HG03442 (cell line): ENCODE measurements at regions not wholly inside any gene's neighbourhood (a gene's known extent, or its start where the extent isn't known, plus 50 kb on each side); places are given as distances from the start of the nearest gene placed in this dataset.
"Not testable (repeated sequence)": the region's sequence is repeated elsewhere in the genome, so short reads cannot be mapped to it uniquely, and the experiment has no call there.

Experiments
- ATAC-seq: cut with Tn5 transposase; IDR thresholded peaks from one replicate; pipeline ENCODE4 v1.9.1; 2021; ENCODE audit warnings: mild to moderate bottlenecking, moderate library complexity; ENCODE audit not compliant: unreplicated experiment

- ATAC-seq: not testable (repeated sequence)
Measured at GRCh38 chr9:81811688-81812087, 116.5 kb upstream of the SPATA31D4 start.

- ATAC-seq: no peak
Measured at GRCh38 chr9:81814401-81814793, 113.8 kb upstream of the SPATA31D4 start.

- ATAC-seq: peak; percentile 81
Measured at GRCh38 chr9:81814794-81815464, 113.3 kb upstream of the SPATA31D4 start.

- no peak for ATAC-seq
Measured at GRCh38 chr9:81815781-81816180, 112.4 kb upstream of the SPATA31D4 start.

GRCh38 chr9:81819155-81819554 lies 109.1 kb upstream of the SPATA31D4 start:
- no peak for ATAC-seq

- no peak for ATAC-seq
Measured at GRCh38 chr9:81819859-81820546, 108.2 kb upstream of the SPATA31D4 start.

- no peak for ATAC-seq
Measured at GRCh38 chr9:81822301-81822865, 105.8 kb upstream of the SPATA31D4 start.

GRCh38 chr9:81822967-81823366 lies 105.3 kb upstream of the SPATA31D4 start:
- no peak for ATAC-seq

GRCh38 chr9:81823672-81824554 lies 104.3 kb upstream of the SPATA31D4 start:
- no peak for ATAC-seq

GRCh38 chr9:81824802-81825730 lies 103.2 kb upstream of the SPATA31D4 start:
- ATAC-seq: no peak

- no peak for ATAC-seq
Measured at GRCh38 chr9:81825846-81826516, 102.2 kb upstream of the SPATA31D4 start.

GRCh38 chr9:81826517-81826906 lies 101.7 kb upstream of the SPATA31D4 start:
- no peak for ATAC-seq

GRCh38 chr9:81827616-81828296 lies 100.5 kb upstream of the SPATA31D4 start:
- ATAC-seq: peak; percentile 87

- no peak for ATAC-seq
Measured at GRCh38 chr9:81829195-81829882, 98.9 kb upstream of the SPATA31D4 start.

- ATAC-seq: not testable (repeated sequence)
Measured at GRCh38 chr9:81830431-81830830, 97.8 kb upstream of the SPATA31D4 start.

GRCh38 chr9:81832571-81833285 lies 95.5 kb upstream of the SPATA31D4 start:
- ATAC-seq: no peak

- no peak for ATAC-seq
Measured at GRCh38 chr9:81833563-81834345, 94.5 kb upstream of the SPATA31D4 start.
